B cell (primary cell): ENCODE measurements at regions not wholly inside any gene's neighbourhood (a gene's known extent, or its start where the extent isn't known, plus 50 kb on each side); places are given as distances from the start of the nearest gene placed in this dataset.

Source experiments
- ATAC-seq: fragments of 200-7000 bp; cut with Tn5 transposase; one replicate; pipeline ENCODE4 v1.10.0; 2021; ENCODE audit warnings: low read depth, mild to moderate bottlenecking, moderate number of reproducible peaks, moderate library complexity
- CTCF ChIA-PET: fragments of 350-600 bp; sonication (Branson Sonifier 250); formaldehyde crosslinking; loops from one replicate; lab custom pipeline; 2021; ENCODE audit warnings: antibody characterized with exemption, inconsistent platforms; lab: Charles Lee
- POLR2A ChIA-PET: fragments of 350-600 bp; sonication (Branson Sonifier 250); formaldehyde crosslinking; loops from one replicate; lab custom pipeline; 2021; ENCODE audit warnings: antibody characterized with exemption; lab: Charles Lee
- DNase-seq: peaks from one replicate; pipeline ENCODE4 v3.0.0; 2013
- H2AFZ ChIP-seq: 2 replicates; pipeline ENCODE4 v1.6.1; 2012; ENCODE audit warnings: mild to moderate bottlenecking, low read depth, low read length; ENCODE audit not compliant: insufficient read depth, poor library complexity, severe bottlenecking
- H3K27ac ChIP-seq, 2 donors: 1 replicate in 1 of 2; 2 replicates in 1 of 2; pipeline ENCODE4 v1.5.1; 2012 to 2013; ENCODE audit warnings: low read length in 2 of 2, mild to moderate bottlenecking in 2 of 2, moderate library complexity in 1 of 2
- H3K27me3 ChIP-seq, 4 experiments: fragments of 200-600 bp in 1 of 4; sonication (generic) in 1 of 4; replicated peaks in 1 of 4; 1 replicate in 2 of 4; 2 replicates in 2 of 4; pipeline versions ENCODE4 v1.6.1 to v1.7.0; 2013 to 2016; ENCODE audit warnings: low read length in 3 of 4, mild to moderate bottlenecking in 2 of 4, mixed read lengths in 1 of 4, moderate library complexity in 1 of 4; ENCODE audit not compliant: insufficient read depth in 4 of 4, control insufficient read depth in 3 of 4; ENCODE audit errors: control extremely low read depth in 1 of 4
- H3K36me3 ChIP-seq, 2 experiments: replicated peaks in 1 of 2; 1 replicate in 1 of 2; 2 replicates in 1 of 2; pipeline versions ENCODE4 v1.6.1 to v1.7.1; 2013; ENCODE audit warnings: low read length in 1 of 2; ENCODE audit not compliant: insufficient read depth in 2 of 2, control insufficient read depth in 1 of 2; ENCODE audit errors: control extremely low read depth in 1 of 2, extremely low read depth in 1 of 2
- H3K4me1 ChIP-seq, 2 donors: fragments of 200-600 bp in 1 of 2; sonication (generic) in 1 of 2; 1 replicate in 1 of 2; 2 replicates in 1 of 2; pipeline versions ENCODE4 v1.5.1 to v1.6.1; 2013 to 2017; ENCODE audit warnings: low read length in 2 of 2; ENCODE audit not compliant: control insufficient read depth in 2 of 2, insufficient read depth in 2 of 2
- H3K4me2 ChIP-seq: replicated peaks from 2 replicates; pipeline ENCODE3; 2012; ENCODE audit warnings: mild to moderate bottlenecking, low read depth, low read length; ENCODE audit not compliant: poor library complexity, severe bottlenecking
- H3K4me3 ChIP-seq, 5 experiments: fragments of 200-600 bp in 1 of 5; sonication (generic) in 1 of 5; 1 replicate in 3 of 5; 2 replicates in 2 of 5; pipeline versions ENCODE4 v1.5.1 to v1.7.0; 2011 to 2016; ENCODE audit warnings: low read length in 4 of 5, mild to moderate bottlenecking in 4 of 5, low read depth in 2 of 5, control low read depth in 1 of 5, moderate library complexity in 1 of 5; ENCODE audit not compliant: insufficient read depth in 1 of 5; ENCODE audit errors: control extremely low read depth in 1 of 5, extremely low read depth in 1 of 5
- H3K79me2 ChIP-seq: fragments of 200-600 bp; sonication (generic); one replicate; pipeline ENCODE4 v1.6.0; 2016; ENCODE audit warnings: low read length; ENCODE audit not compliant: control insufficient read depth, insufficient read depth
- H3K9ac ChIP-seq: fragments of 200-600 bp; sonication (generic); 2 replicates; pipeline ENCODE4 v1.6.1; 2017; ENCODE audit warnings: mild to moderate bottlenecking, low read length, moderate library complexity
- H3K9me3 ChIP-seq, 3 donors: one replicate each; pipeline versions ENCODE4 v1.6.1 to v1.7.1; 2013; ENCODE audit warnings: low read length in 2 of 3; ENCODE audit not compliant: control insufficient read depth in 2 of 3, insufficient read depth in 1 of 3; ENCODE audit errors: control extremely low read depth in 1 of 3
- H4K20me1 ChIP-seq: 2 replicates; pipeline ENCODE4 v1.6.0; 2012; ENCODE audit warnings: mild to moderate bottlenecking, low read length; ENCODE audit not compliant: insufficient read depth, control insufficient read depth, poor library complexity, severe bottlenecking
- H3K27ac Mint-ChIP-seq: one replicate; pipeline ENCODE4 v1.8.0; 2021; ENCODE audit warnings: mixed read lengths
- H3K27me3 Mint-ChIP-seq: one replicate; pipeline ENCODE4 v1.8.0; 2021; ENCODE audit warnings: mixed read lengths
- H3K4me1 Mint-ChIP-seq: one replicate; pipeline ENCODE4 v1.8.0; 2021; ENCODE audit warnings: mixed read lengths
- H3K4me3 Mint-ChIP-seq: one replicate; pipeline ENCODE4 v1.8.0; 2021; ENCODE audit warnings: mixed read lengths
- H3K9me3 Mint-ChIP-seq: one replicate; pipeline ENCODE4 v1.8.0; 2022; ENCODE audit warnings: mixed read lengths; ENCODE audit not compliant: insufficient read depth
- EZH2 ChIP-seq: IDR thresholded peaks from 2 replicates; pipeline ENCODE4 v1.6.1; 2012; ENCODE audit warnings: borderline replicate concordance, low read depth, mild to moderate bottlenecking, moderate library complexity, low read length; ENCODE audit not compliant: insufficient read depth, poor library complexity, severe bottlenecking
- WGBS: methylation state at CpG from one replicate; pipeline ENCODE4 v1.1.5; 2013; ENCODE audit warnings: missing lambda C conversion rate; ENCODE audit not compliant: insufficient coverage; 5-methylcytosine and 5-hydroxymethylcytosine counted together
- intact Hi-C: fragments of 100-400 bp; cut with micrococcal nuclease; formaldehyde crosslinking; loops from one replicate; pipeline ENCODE4 v1.10.0; 2022
- TF ChIP-seq, protein P1 (sequence below): fragments of 200-600 bp; IDR thresholded peaks from one replicate; pipeline ENCODE4 v1.8.0; 2022; ENCODE audit warnings: antibody characterized with exemption, mild to moderate bottlenecking

DNA sequence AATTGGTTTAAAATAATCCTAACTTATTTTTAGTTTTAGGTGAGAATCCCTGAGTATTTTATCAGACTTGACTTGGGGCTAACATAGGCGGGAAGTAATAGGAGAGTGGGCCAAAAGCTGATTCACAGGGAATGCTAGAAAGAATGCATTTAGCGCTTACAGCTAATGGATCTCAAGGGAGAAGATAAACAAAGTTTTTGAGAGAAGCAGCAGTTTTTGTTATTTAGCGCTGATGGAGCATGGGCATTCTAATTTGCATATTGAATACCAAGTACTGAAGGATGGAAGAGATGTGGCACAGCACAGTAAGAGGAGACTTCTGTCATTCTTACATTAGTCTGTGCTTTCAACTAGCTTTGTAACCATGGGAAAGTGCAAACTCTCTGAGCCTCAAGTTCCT lies 436.0 kb upstream of the FBXO33 start:
- Histone ChIP-seq H3K9me3 (peaks cover 0 to 2% (median 0%) of the 10 kb centered on the region in 3 donors), H3K4me1 (no peaks in the 10 kb centered on the region), H4K20me1 (no peaks in the 10 kb centered on the region), H3K4me3 (no peak overlapping the region), H3K79me2 (no peaks in the 10 kb centered on the region), H3K4me2 (no peak overlapping the region), H3K27ac (no peak overlapping the region), H2AFZ (no peak overlapping the region), H3K9ac (no peak overlapping the region), H3K36me3 (no peaks in the 10 kb centered on the region), H3K27me3 (no peaks in the 10 kb centered on the region)
- no peak overlapping the region for H3K27ac Mint-ChIP-seq
- 67% methylated on average over 3 of the region's 3 CpGs for WGBS
- no peak overlapping the region for H3K4me3 Mint-ChIP-seq
- H3K4me1 Mint-ChIP-seq = no peaks in the 10 kb centered on the region
- H3K27me3 Mint-ChIP-seq = no peaks in the 10 kb centered on the region
- H3K9me3 Mint-ChIP-seq = no peaks in the 10 kb centered on the region
- intact Hi-C loops = no loop called here
- ChIA-PET CTCF (no interaction called here), POLR2A (no interaction called here)
- no peak for ATAC-seq
- DNase-seq = no peak
- TF ChIP-seq EZH2 = no peak
- TF ChIP-seq, protein P1, sequence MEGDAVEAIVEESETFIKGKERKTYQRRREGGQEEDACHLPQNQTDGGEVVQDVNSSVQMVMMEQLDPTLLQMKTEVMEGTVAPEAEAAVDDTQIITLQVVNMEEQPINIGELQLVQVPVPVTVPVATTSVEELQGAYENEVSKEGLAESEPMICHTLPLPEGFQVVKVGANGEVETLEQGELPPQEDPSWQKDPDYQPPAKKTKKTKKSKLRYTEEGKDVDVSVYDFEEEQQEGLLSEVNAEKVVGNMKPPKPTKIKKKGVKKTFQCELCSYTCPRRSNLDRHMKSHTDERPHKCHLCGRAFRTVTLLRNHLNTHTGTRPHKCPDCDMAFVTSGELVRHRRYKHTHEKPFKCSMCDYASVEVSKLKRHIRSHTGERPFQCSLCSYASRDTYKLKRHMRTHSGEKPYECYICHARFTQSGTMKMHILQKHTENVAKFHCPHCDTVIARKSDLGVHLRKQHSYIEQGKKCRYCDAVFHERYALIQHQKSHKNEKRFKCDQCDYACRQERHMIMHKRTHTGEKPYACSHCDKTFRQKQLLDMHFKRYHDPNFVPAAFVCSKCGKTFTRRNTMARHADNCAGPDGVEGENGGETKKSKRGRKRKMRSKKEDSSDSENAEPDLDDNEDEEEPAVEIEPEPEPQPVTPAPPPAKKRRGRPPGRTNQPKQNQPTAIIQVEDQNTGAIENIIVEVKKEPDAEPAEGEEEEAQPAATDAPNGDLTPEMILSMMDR = no peak

DNA sequence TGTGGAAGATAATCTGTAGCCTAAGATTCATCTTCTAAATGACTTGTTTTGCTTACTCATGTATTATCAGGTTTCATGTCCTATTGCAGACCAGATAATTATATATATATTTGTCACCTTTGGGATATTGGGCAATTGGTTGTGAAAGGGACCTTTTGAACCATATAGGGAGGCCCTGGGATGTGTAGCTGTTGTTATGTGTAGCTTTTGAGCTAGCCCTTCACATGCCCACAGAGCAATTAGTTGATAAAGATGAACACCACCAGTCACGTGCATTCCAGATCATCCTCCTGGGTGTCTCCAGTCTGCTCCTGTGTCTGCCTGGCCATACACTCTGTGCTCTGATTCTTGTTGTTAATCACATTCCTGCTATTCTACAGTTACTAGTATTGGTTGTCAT lies 431.2 kb upstream of the FBXO33 start:
- no peaks in the 10 kb centered on the region for H3K27me3 ChIP-seq

More for the DNA sequence above, 431.2 kb upstream of the FBXO33 start:
- Histone ChIP-seq H4K20me1 (no peaks in the 10 kb centered on the region), H3K4me3 (no peak overlapping the region), H3K9ac (no peak overlapping the region), H2AFZ (no peak overlapping the region), H3K4me2 (no peak overlapping the region), H3K79me2 (no peaks in the 10 kb centered on the region), H3K36me3 (no peaks in the 10 kb centered on the region), H3K9me3 (peaks cover 0 to 2% (median 0%) of the 10 kb centered on the region in 3 donors), H3K27ac (no peak overlapping the region), H3K4me1 (no peaks in the 10 kb centered on the region)
- H3K9me3 Mint-ChIP-seq = no peaks in the 10 kb centered on the region
- POLR2A ChIA-PET = no interaction called here
- no peaks in the 10 kb centered on the region for H3K27me3 Mint-ChIP-seq
- intact Hi-C loops = no loop called here
- DNase-seq (no peak), ATAC-seq (no peak)
- no peak overlapping the region for H3K4me3 Mint-ChIP-seq
- H3K4me1 Mint-ChIP-seq = no peaks in the 10 kb centered on the region
- CTCF ChIA-PET = no interaction called here
- no peak overlapping the region for H3K27ac Mint-ChIP-seq
- TF ChIP-seq, protein P1 = no peak
- WGBS = 83% methylated on average over 1 of the region's 1 CpG
